Kidney (tissue), 13 donors: ENCODE measurements at regions not wholly inside any gene's neighbourhood (a gene's known extent, or its start where the extent isn't known, plus 50 kb on each side); places are given as distances from the start of the nearest gene placed in this dataset.
"Not testable (repeated sequence)": the region's sequence is repeated elsewhere in the genome, so short reads cannot be mapped to it uniquely, and the experiment has no call there.

Experiments used
- DNase-seq, 5 donors: peaks; one replicate each; pipeline ENCODE4 v3.0.0-alpha.2; 2013 to 2020
- FAIRE-seq: peaks from 2 replicates; lab custom pipeline; 2012; peaks lifted over from hg19 to GRCh38; lab: Jason Lieb, UNC
- H3K27ac ChIP-seq, 2 donors: one replicate each; pipeline ENCODE4 v1.7.0; 2013; ENCODE audit warnings: low read depth in 2 of 2, low read length in 2 of 2, inconsistent platforms in 1 of 2
- H3K27me3 ChIP-seq: one replicate; pipeline ENCODE4 v1.7.1; 2013; ENCODE audit warnings: low read length, inconsistent platforms; ENCODE audit not compliant: control insufficient read depth, insufficient read depth
- H3K36me3 ChIP-seq, 3 donors: one replicate each; pipeline versions ENCODE4 v1.7.0 to v1.7.1; 2013; ENCODE audit warnings: low read length in 3 of 3, control low read depth in 1 of 3, inconsistent platforms in 1 of 3; ENCODE audit not compliant: insufficient read depth in 3 of 3, control insufficient read depth in 2 of 3
- H3K4me1 ChIP-seq, 3 donors: one replicate each; pipeline versions ENCODE4 v1.7.0 to v1.7.1; 2013; ENCODE audit warnings: low read length in 3 of 3, inconsistent platforms in 1 of 3, low read depth in 1 of 3; ENCODE audit not compliant: control insufficient read depth in 2 of 3, insufficient read depth in 2 of 3
- H3K4me3 ChIP-seq, 3 donors: one replicate each; pipeline versions ENCODE4 v1.7.0 to v1.8.1; 2013; ENCODE audit warnings: low read length in 3 of 3, control low read depth in 1 of 3, inconsistent platforms in 1 of 3
- H3K9ac ChIP-seq, 3 donors: one replicate each; pipeline versions ENCODE4 v1.7.0 to v1.7.1; 2013; ENCODE audit warnings: low read length in 3 of 3, control low read depth in 1 of 3, inconsistent platforms in 1 of 3
- H3K9me3 ChIP-seq, 3 donors: one replicate each; pipeline versions ENCODE4 v1.7.0 to v1.7.1; 2013; ENCODE audit warnings: low read length in 3 of 3, control low read depth in 1 of 3, inconsistent platforms in 1 of 3; ENCODE audit not compliant: control insufficient read depth in 2 of 3, insufficient read depth in 1 of 3
- CTCF ChIP-seq: IDR thresholded peaks from 3 replicates; pipeline ENCODE4 v1.5.1; 2012; ENCODE audit warnings: mild to moderate bottlenecking, moderate library complexity, borderline replicate concordance; ENCODE audit not compliant: insufficient read depth; ENCODE audit errors: extremely low read depth
- intact Hi-C: fragments of 100-400 bp; cut with DNase I; formaldehyde crosslinking; loops from one replicate; pipeline ENCODE4 v1.11.1; 2022
- donor health status: control.
- donor health status: control.
- donor health status: control.
- donor health status: control.
- donor health status: control.
- donor health status: DM: yes; HTN: yes; CAD: no.
- donor health status: Normal renal cell carcinoma (clear cell type).

- peak in 2 of 5 donors; percentile 62 to 70 for DNase-seq
- Histone ChIP-seq H3K4me1 (peaks cover 0 to 3% (median 2%) of the 10 kb centered on the region in 3 donors), H3K9ac (no peak overlapping the region), H3K4me3 (no peak overlapping the region), H3K27me3 (no peaks in the 10 kb centered on the region), H3K36me3 (no peaks in the 10 kb centered on the region), H3K9me3 (no peaks in the 10 kb centered on the region), H3K27ac (no peak overlapping the region)
- no peak for TF ChIP-seq CTCF
- intact Hi-C loops, result no loop called here
- FAIRE-seq, result no peak
Measured at GRCh38 chr6:139446768-139447655, 72.6 kb upstream of the CITED2 start.

- intact Hi-C loops, result no loop called here
Measured at GRCh38 chr6:139446138-139446715, 71.8 kb upstream of the CITED2 start.

GRCh38 chr6:139444273-139444787 is 69.9 kb upstream of the CITED2 start:
- DNase-seq, H3K4me3 ChIP-seq, H3K36me3 ChIP-seq, intact Hi-C loops, FAIRE-seq, H3K9me3 ChIP-seq, H3K9ac ChIP-seq, H3K4me1 ChIP-seq, H3K27me3 ChIP-seq, H3K27ac ChIP-seq: not testable (repeated sequence)

More at GRCh38 chr6:139446138-139446715, 71.8 kb upstream of the CITED2 start:
- no peaks in the 10 kb centered on the region for H3K36me3 ChIP-seq
- H3K27ac ChIP-seq, result no peak overlapping the region
- TF ChIP-seq CTCF, result no peak
- H3K9ac ChIP-seq, result no peak overlapping the region
- no peak for FAIRE-seq
- no peaks in the 10 kb centered on the region for H3K27me3 ChIP-seq
- H3K4me1 ChIP-seq, result peaks cover 0 to 3% (median 2%) of the 10 kb centered on the region in 3 donors
- H3K9me3 ChIP-seq, result no peaks in the 10 kb centered on the region
- no peak for DNase-seq
- no peak overlapping the region for H3K4me3 ChIP-seq
